H1 (cell line): ENCODE measurements at regions not wholly inside any gene's neighbourhood (a gene's known extent, or its start where the extent isn't known, plus 50 kb on each side); places are given as distances from the start of the nearest gene placed in this dataset.

ENCODE experiments used
- CTCF ChIA-PET: fragments of 300-600 bp; sonication (Branson Sonifier 250); formaldehyde crosslinking; loops from one replicate; lab custom pipeline; 2021; ENCODE audit not compliant: partially characterized antibody; lab: Charles Lee
- POLR2A ChIA-PET: fragments of 300-600 bp; sonication (Branson Sonifier 250); formaldehyde crosslinking; loops from one replicate; lab custom pipeline; 2021; ENCODE audit warnings: inconsistent platforms; ENCODE audit not compliant: partially characterized antibody; lab: Charles Lee
- DNase-seq, 2 experiments: peaks; one replicate each; pipeline versions ENCODE4 v3.0.0 to v3.0.0-alpha.2; 2010 to 2022; ENCODE audit warnings: low spot score in 2 of 2, low read depth in 1 of 2, mixed read lengths in 1 of 2
- FAIRE-seq: peaks from 2 replicates; lab custom pipeline; 2011; peaks lifted over from hg19 to GRCh38; lab: Jason Lieb, UNC
- H2AFZ ChIP-seq: 2 replicates; pipeline ENCODE4 v1.8.1; 2012; ENCODE audit warnings: low read length, inconsistent platforms
- H2AK5ac ChIP-seq: 2 replicates; pipeline ENCODE4 v1.6.1; 2013; ENCODE audit warnings: low read depth, low read length
- H2BK120ac ChIP-seq: replicated peaks from 2 replicates; pipeline ENCODE3; 2013; ENCODE audit warnings: low read depth, low read length, inconsistent platforms
- H2BK12ac ChIP-seq: 2 replicates; pipeline ENCODE4 v1.6.1; 2013; ENCODE audit warnings: low read depth, low read length
- H2BK15ac ChIP-seq: 2 replicates; pipeline ENCODE4 v1.6.1; 2013; ENCODE audit warnings: low read length
- H2BK20ac ChIP-seq: 2 replicates; pipeline ENCODE4 v1.6.1; 2013; ENCODE audit warnings: low read length
- H2BK5ac ChIP-seq: 2 replicates; pipeline ENCODE4 v1.6.1; 2013; ENCODE audit warnings: low read depth, low read length
- H3K14ac ChIP-seq: 2 replicates; pipeline ENCODE4 v1.6.1; 2013; ENCODE audit warnings: inconsistent platforms; ENCODE audit not compliant: insufficient read length
- H3K18ac ChIP-seq: 2 replicates; pipeline ENCODE4 v1.6.1; 2013; ENCODE audit warnings: low read length; ENCODE audit errors: extremely low read depth
- H3K23ac ChIP-seq: 2 replicates; pipeline ENCODE4 v1.6.1; 2013; ENCODE audit warnings: inconsistent platforms; ENCODE audit not compliant: insufficient read length
- H3K23me2 ChIP-seq: 2 replicates; pipeline ENCODE4 v1.6.1; 2013; ENCODE audit warnings: low read depth, low read length
- H3K27ac ChIP-seq: 2 replicates; pipeline ENCODE4 v1.6.1; 2011; ENCODE audit warnings: low read depth, low read length, inconsistent platforms
- H3K27me3 ChIP-seq, 4 experiments: replicated peaks in 1 of 4; 1 replicate in 1 of 4; 2 replicates in 3 of 4; pipeline versions ENCODE4 v1.6.1 to v1.8.1; 2011 to 2013; ENCODE audit warnings: low read length in 3 of 4, mild to moderate bottlenecking in 3 of 4, inconsistent platforms in 2 of 4, mixed read lengths in 2 of 4, moderate library complexity in 1 of 4; ENCODE audit not compliant: control insufficient read depth in 3 of 4, insufficient read depth in 3 of 4; ENCODE audit errors: extremely low read depth in 1 of 4
- H3K36me3 ChIP-seq, 4 experiments: 2 replicates each; pipeline versions ENCODE4 v1.6.1 to v1.8.1; 2011 to 2013; ENCODE audit warnings: mild to moderate bottlenecking in 4 of 4, low read length in 3 of 4, moderate library complexity in 2 of 4, control low read depth in 1 of 4, inconsistent platforms in 1 of 4; ENCODE audit not compliant: insufficient read depth in 4 of 4, control insufficient read depth in 2 of 4
- H3K4ac ChIP-seq: replicated peaks from 2 replicates; pipeline ENCODE3; 2013; ENCODE audit warnings: low read length, low read depth, mixed read lengths, inconsistent platforms; ENCODE audit not compliant: insufficient read length
- H3K4me1 ChIP-seq, 4 experiments: replicated peaks in 1 of 4; 1 replicate in 1 of 4; 2 replicates in 3 of 4; pipeline versions ENCODE4 v1.6.1 to v1.8.1; 2011 to 2013; ENCODE audit warnings: low read length in 3 of 4, inconsistent platforms in 2 of 4, mixed read lengths in 1 of 4; ENCODE audit not compliant: insufficient read depth in 4 of 4, control insufficient read depth in 3 of 4
- H3K4me2 ChIP-seq, 2 experiments: 2 replicates each; pipeline versions ENCODE4 v1.6.1 to v1.8.1; 2011 to 2013; ENCODE audit warnings: low read depth in 2 of 2, low read length in 2 of 2, control low read depth in 1 of 2, inconsistent platforms in 1 of 2, mild to moderate bottlenecking in 1 of 2; ENCODE audit not compliant: insufficient read depth in 1 of 2
- H3K4me3 ChIP-seq, 4 experiments: fragments of 200-600, 300-600 bp in 1 of 4; sonication (generic), shearing (Covaris generic), sonication (Bioruptor Twin) in 1 of 4; 2 replicates each; pipeline versions ENCODE4 v1.5.1 to v1.8.1; 2011 to 2016; ENCODE audit warnings: low read length in 4 of 4, low read depth in 3 of 4, control low read depth in 2 of 4, inconsistent platforms in 2 of 4, mild to moderate bottlenecking in 2 of 4, mixed read lengths in 1 of 4, moderate library complexity in 1 of 4; ENCODE audit not compliant: insufficient read depth in 2 of 4; ENCODE audit errors: extremely low read depth in 1 of 4
- H3K56ac ChIP-seq: replicated peaks from 2 replicates; pipeline ENCODE3; 2013; ENCODE audit warnings: low read depth, mild to moderate bottlenecking, mixed read lengths, low read length, inconsistent platforms; ENCODE audit not compliant: insufficient read length
- H3K79me1 ChIP-seq: 2 replicates; pipeline ENCODE4 v1.6.1; 2013; ENCODE audit warnings: low read depth, low read length, control low read depth
- H3K79me2 ChIP-seq, 2 experiments: 2 replicates each; pipeline versions ENCODE4 v1.6.1 to v1.8.1; 2012 to 2013; ENCODE audit warnings: low read length in 2 of 2, mild to moderate bottlenecking in 2 of 2, inconsistent platforms in 1 of 2; ENCODE audit not compliant: insufficient read depth in 2 of 2, control insufficient read depth in 1 of 2
- H3K9ac ChIP-seq, 4 experiments: replicated peaks in 1 of 4; 1 replicate in 1 of 4; 2 replicates in 3 of 4; pipeline versions ENCODE4 v1.6.1 to v1.8.1; 2011 to 2013; ENCODE audit warnings: low read depth in 3 of 4, low read length in 3 of 4, control low read depth in 2 of 4, mild to moderate bottlenecking in 2 of 4, moderate library complexity in 2 of 4, inconsistent platforms in 1 of 4; ENCODE audit errors: extremely low read depth in 1 of 4
- H3K9me3 ChIP-seq, 2 experiments: 2 replicates each; pipeline versions ENCODE4 v1.6.1 to v1.8.1; 2012 to 2013; ENCODE audit warnings: mild to moderate bottlenecking in 2 of 2, moderate library complexity in 2 of 2, control low read depth in 1 of 2, inconsistent platforms in 1 of 2, low read depth in 1 of 2, low read length in 1 of 2, mixed read lengths in 1 of 2; ENCODE audit not compliant: insufficient read depth in 2 of 2
- H4K20me1 ChIP-seq, 2 experiments: replicated peaks in 1 of 2; 2 replicates each; pipeline versions ENCODE3 to v1.8.1; 2011 to 2013; ENCODE audit warnings: inconsistent platforms in 2 of 2, low read length in 2 of 2, mild to moderate bottlenecking in 1 of 2; ENCODE audit not compliant: insufficient read depth in 2 of 2, control insufficient read depth in 1 of 2
- H4K5ac ChIP-seq: 2 replicates; pipeline ENCODE4 v1.6.1; 2013; ENCODE audit warnings: low read length, low read depth, mixed read lengths, inconsistent platforms; ENCODE audit not compliant: insufficient read length
- H4K8ac ChIP-seq: 2 replicates; pipeline ENCODE4 v1.8.0; 2013; ENCODE audit warnings: mild to moderate bottlenecking, moderate library complexity, low read length, inconsistent platforms; ENCODE audit not compliant: insufficient read depth; ENCODE audit errors: extremely low read depth
- H4K91ac ChIP-seq: replicated peaks from 2 replicates; pipeline ENCODE3; 2013; ENCODE audit warnings: low read length, mixed read lengths, inconsistent platforms; ENCODE audit not compliant: insufficient read length
- BCL11A ChIP-seq, 2 experiments: IDR thresholded peaks; one replicate each; pipeline ENCODE4 v1.6.1; 2011; ENCODE audit warnings: low read depth in 2 of 2, low read length in 2 of 2, mild to moderate bottlenecking in 2 of 2
- FOSL1 ChIP-seq: IDR thresholded peaks from 2 replicates; pipeline ENCODE4 v1.6.1; 2011; ENCODE audit warnings: mild to moderate bottlenecking, low read depth, low read length, moderate library complexity; ENCODE audit not compliant: insufficient read depth

GRCh38 chr2:19706332-19706731 lies 195.5 kb downstream of the TTC32 start:
- Histone ChIP-seq H3K23me2 (no peaks in the 10 kb centered on the region), H4K5ac (no peak overlapping the region), H3K4ac (no peak overlapping the region), H3K4me1 (no peaks in the 10 kb centered on the region), H3K4me2 (no peak overlapping the region), H2BK120ac (no peak overlapping the region), H2BK15ac (no peak overlapping the region), H3K27ac (no peak overlapping the region), H4K91ac (no peak overlapping the region), H3K23ac (no peak overlapping the region), H3K36me3 (no peaks in the 10 kb centered on the region), H2AK5ac (no peak overlapping the region), H3K56ac (no peak overlapping the region), H4K20me1 (no peaks in the 10 kb centered on the region), H2BK20ac (no peak overlapping the region), H3K18ac (no peak overlapping the region), H2BK12ac (no peak overlapping the region), H3K27me3 (no peaks in the 10 kb centered on the region; a peak in 1 of 7 replicates), H3K14ac (no peak overlapping the region)
- DNase-seq = no peak
- CTCF ChIA-PET = interaction anchor here (0.8 to 1.6 kb wide), 3 partner anchors 17 to 158 kb away, joined by 3 read pairs; no protein-coding TSS in a partner anchor
- TF ChIP-seq BCL11A (IDR thresholded peaks at IDR 0.05; ENCODE audit: low read depth in 2 of 2, low read length in 2 of 2) (no peak), FOSL1 (no peak)
- TF ChIP-seq, all 59 proteins: peak for 0
- no peak overlapping the region for H4K8ac ChIP-seq
- no peaks in the 10 kb centered on the region for H3K79me1 ChIP-seq
- no peak for FAIRE-seq
- H3K4me3 ChIP-seq = no peak overlapping the region
- no peaks in the 10 kb centered on the region for H3K79me2 ChIP-seq
- POLR2A ChIA-PET = no interaction called here
- H2AFZ ChIP-seq = no peak overlapping the region
- H3K9ac ChIP-seq = no peak overlapping the region; a peak in 1 of 7 replicates
- H3K9me3 ChIP-seq = no peaks in the 10 kb centered on the region
- H2BK5ac ChIP-seq = no peak overlapping the region
